Gastrocnemius medialis (tissue), 4 donors: ENCODE measurements at regions not wholly inside any gene's neighbourhood (a gene's known extent, or its start where the extent isn't known, plus 50 kb on each side); places are given as distances from the start of the nearest gene placed in this dataset.

ENCODE experiments used
- POLR2A ChIP-seq, 2 donors: fragments of 450-650 bp; IDR thresholded peaks; one replicate each; pipeline ENCODE4 v1.6.1; 2017; ENCODE audit warnings: antibody characterized with exemption in 2 of 2, mild to moderate bottlenecking in 2 of 2, moderate library complexity in 2 of 2
- TF ChIP-seq, protein P1 (sequence below), 5 experiments: fragments of 450-650 bp in 3 of 5; fragments of 200-600 bp in 2 of 5; sonication (generic) in 2 of 5; IDR thresholded peaks in 4 of 5; conservative IDR thresholded peaks in 1 of 5; 1 replicate in 4 of 5; 2 replicates in 1 of 5; pipeline ENCODE4 v1.5.1; 2016 to 2019; ENCODE audit warnings: antibody characterized with exemption in 5 of 5, mild to moderate bottlenecking in 3 of 5, moderate library complexity in 3 of 5

GRCh38 chr12:67450441-67450840 lies 181.3 kb downstream of the CAND1 start:
- TF ChIP-seq, protein P1, sequence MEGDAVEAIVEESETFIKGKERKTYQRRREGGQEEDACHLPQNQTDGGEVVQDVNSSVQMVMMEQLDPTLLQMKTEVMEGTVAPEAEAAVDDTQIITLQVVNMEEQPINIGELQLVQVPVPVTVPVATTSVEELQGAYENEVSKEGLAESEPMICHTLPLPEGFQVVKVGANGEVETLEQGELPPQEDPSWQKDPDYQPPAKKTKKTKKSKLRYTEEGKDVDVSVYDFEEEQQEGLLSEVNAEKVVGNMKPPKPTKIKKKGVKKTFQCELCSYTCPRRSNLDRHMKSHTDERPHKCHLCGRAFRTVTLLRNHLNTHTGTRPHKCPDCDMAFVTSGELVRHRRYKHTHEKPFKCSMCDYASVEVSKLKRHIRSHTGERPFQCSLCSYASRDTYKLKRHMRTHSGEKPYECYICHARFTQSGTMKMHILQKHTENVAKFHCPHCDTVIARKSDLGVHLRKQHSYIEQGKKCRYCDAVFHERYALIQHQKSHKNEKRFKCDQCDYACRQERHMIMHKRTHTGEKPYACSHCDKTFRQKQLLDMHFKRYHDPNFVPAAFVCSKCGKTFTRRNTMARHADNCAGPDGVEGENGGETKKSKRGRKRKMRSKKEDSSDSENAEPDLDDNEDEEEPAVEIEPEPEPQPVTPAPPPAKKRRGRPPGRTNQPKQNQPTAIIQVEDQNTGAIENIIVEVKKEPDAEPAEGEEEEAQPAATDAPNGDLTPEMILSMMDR (IDR thresholded peaks at IDR 0.05 in 4 of 5, conservative IDR thresholded peaks at IDR 0.05 in 1 of 5) = no peak
- TF ChIP-seq POLR2A (IDR thresholded peaks at IDR 0.05) = no peak
